Limb (tissue), 2 donors: ENCODE measurements at regions not wholly inside any gene's neighbourhood (a gene's known extent, or its start where the extent isn't known, plus 50 kb on each side); places are given as distances from the start of the nearest gene placed in this dataset.
"Not testable (repeated sequence)": the region's sequence is repeated elsewhere in the genome, so short reads cannot be mapped to it uniquely, and the experiment has no call there.

ENCODE experiments used
- DNase-seq, 2 donors: peaks; one replicate each; pipeline ENCODE4 v3.0.0-alpha.2; 2016; ENCODE audit errors: extremely low spot score in 2 of 2

- DNase-seq, result not testable (repeated sequence)
Observed at GRCh38 chr4:3380336-3380735, 61.4 kb upstream of the HGFAC start.

DNA sequence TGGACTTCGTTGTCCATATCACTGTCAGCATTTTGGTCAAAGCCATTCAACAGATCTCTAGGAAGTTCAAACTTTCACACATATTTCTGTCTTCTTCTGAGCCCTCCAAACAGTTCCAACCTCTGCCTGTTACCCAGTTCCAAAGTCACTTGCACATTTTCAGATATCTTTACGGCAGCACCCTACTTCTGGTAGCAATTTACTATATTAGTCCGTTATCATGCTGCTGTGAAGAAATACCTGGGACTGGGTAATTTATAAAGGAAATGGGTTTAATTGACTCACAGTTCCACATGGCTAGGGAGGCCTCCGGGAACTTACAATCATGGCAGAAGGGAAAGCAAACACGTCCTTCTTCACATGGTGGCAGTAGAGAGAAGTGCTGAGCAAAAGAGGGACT lies 60.6 kb upstream of the HGFAC start:
- DNase-seq, result not testable (repeated sequence)

DNA sequence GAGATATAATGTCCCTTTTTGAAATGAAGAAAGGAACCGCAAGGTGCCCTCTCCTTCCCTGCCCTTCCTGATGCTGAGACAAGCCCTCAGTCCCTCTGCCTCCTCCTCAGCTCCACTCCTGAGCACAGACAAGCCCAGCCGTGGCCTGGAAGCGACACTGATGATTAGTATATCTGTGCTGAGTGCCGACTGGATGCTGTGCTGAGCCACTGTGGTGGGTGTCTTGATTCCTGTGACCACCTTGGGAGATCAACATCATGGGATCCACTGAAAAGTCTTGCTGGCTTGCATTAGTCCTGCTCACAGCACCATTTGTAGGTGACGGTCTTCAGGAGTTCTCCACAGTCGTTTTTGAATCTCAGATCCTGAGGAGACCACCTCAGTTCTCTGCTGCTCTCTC lies 59.5 kb upstream of the HGFAC start:
- no peak for DNase-seq

GRCh38 chr4:3384391-3384770 lies 57.4 kb upstream of the HGFAC start:
- DNase-seq, result no peak

GRCh38 chr4:3384771-3385710 lies 56.7 kb upstream of the HGFAC start:
- DNase-seq, result no peak

- no peak for DNase-seq
Observed at GRCh38 chr4:3385711-3386420, 55.9 kb upstream of the HGFAC start.

DNA sequence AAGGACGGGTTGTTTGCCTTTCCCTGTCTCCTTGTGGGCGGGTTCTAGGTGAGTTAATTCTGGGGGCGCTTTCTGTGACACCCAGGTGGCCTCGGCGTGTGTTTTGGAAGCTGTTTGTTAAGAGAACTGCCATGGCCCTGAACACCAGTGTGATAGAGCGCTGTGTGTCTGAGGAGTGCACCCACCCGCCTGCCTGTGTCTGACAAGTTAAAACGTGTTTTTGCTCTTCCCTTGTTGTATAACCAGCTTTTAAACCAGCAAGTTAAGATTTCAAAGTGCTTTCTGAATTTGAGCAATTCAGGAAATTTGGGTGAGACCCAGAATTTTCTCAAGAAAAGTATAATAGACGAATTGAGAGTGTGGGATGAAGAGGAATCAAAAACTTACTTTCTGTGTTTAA lies 55.2 kb upstream of the HGFAC start:
- DNase-seq, result no peak

DNA sequence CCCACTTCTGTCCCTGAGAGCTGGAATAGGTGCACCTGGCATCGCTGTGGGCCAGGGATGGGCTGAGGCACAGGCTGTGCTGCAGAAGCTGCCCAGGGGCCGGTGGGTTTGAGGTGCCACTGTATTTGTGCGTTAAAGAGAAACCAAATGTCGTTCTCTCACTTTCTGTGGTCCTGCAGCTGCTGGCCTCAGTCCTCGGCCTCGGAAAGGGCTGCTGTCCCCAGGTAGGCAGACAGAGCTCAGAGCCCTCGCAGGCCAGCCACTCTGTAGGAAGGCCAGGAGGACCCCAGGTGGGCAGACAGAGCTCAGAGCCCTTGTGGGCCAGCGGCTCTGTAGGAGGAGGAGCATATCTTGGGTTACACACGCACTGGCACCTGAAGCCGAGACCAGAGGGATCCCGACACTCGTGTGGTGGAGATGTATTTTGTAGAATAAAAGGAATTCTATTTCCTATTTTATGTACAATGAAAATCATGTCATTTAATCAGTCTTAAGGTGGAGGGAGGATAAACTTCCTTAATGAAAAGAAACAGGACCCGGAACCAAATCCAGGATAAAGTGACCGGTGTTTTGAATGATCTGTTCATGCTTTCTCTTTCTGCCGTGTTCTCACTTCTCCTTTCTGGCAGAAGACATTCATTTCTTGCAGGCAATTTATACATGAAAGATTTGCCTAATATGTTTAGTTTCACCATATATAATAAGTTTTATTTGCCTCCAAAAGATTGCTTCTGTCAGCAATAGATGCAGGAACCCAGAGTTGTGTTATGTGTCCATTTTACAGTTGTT lies 54.4 kb upstream of the HGFAC start:
- no peak for DNase-seq

DNA sequence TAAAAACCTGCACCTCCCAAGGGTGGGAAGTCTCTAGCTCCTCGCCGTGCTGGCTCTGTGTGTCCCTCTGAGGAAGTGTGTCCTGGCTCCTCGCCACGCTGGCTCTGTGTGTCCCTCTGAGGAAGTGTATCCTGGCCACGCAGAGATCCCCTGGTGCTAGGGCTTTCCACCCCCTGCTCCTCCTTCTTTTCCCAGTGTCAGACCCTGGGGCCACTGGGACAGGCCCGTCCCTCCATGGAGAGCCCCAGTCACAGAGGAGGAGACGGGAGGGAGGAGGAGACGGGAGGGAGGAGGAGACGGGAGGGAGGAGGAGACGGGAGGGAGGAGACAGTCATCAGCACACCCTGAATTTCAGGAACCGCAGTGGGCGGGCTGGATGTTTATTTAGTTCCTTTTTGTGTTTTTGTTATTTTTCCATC lies 53.8 kb upstream of the HGFAC start:
- DNase-seq, result no peak

GRCh38 chr4:3388471-3389232 lies 53.1 kb upstream of the HGFAC start:
- DNase-seq, result peak; percentile 53 to 70

DNA sequence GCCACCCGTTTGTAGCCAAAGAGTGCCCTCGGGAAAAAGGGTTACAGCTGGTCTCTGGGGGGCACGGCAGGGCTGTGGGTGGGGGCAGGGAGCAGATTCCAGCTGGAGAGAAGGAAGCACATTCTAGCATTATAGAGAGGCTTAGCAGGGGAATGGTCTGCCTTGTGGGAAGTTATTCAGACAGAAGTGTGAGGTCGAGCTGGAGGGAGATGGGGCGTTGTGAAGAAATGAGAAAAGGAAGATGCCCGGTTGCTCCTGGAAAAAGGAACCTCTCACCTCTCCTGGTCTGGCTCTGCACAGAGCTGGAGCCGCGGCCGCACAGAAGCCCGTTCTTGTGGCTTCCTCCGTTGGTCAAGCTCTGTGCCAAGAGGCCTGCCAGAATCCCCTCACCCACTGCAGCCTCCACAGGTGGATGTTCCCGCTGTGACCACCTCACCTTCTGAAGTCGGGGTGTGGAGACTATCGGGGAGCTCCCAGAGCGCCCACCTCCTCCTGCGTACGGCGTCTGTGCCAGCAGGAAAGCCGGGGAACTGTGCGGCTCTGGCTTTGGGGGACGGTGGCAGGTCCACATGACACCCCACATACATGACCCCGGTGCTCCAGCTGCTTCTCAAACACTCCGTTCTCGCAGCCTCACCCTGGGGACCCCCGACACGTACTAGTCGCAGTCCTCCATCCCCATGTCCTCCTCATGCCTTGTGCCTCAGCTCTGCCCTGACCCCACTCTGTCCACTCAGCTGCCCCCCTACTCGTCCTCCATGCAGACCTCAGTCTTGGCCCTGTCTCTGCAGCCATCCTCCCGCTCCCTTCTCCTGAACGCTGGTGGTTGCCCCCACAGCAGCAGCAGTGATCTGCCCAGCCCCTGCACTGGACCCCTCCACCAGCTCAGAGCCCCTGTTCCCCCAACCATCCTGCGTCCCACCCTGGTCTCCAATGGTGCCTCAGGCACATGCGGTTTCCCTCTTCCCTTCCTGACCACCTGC lies 52.2 kb upstream of the HGFAC start:
- no peak for DNase-seq

GRCh38 chr4:3390288-3390811 lies 51.4 kb upstream of the HGFAC start:
- DNase-seq, result no peak

GRCh38 chr4:3391422-3391821 lies 50.3 kb upstream of the HGFAC start:
- no peak for DNase-seq
